BJ (cell line): ENCODE measurements at regions not wholly inside any gene's neighbourhood (a gene's known extent, or its start where the extent isn't known, plus 50 kb on each side); places are given as distances from the start of the nearest gene placed in this dataset.

Experiments used
- CTCF ChIA-PET: fragments of 350-600 bp; formaldehyde crosslinking; extraction: SDS; loops from one replicate; lab custom pipeline; 2021; ENCODE audit warnings: antibody characterized with exemption, inconsistent platforms; lab: Yijun Ruan, JAX
- POLR2A ChIA-PET: fragments of 300-600 bp; sonication (Branson Sonifier 250); formaldehyde crosslinking; extraction: SDS; loops from one replicate; lab custom pipeline; 2021; ENCODE audit warnings: antibody characterized with exemption; lab: Charles Lee
- DNase-seq: peaks from one replicate; pipeline ENCODE4 v3.0.0-alpha.2; 2011; ENCODE audit warnings: low read depth
- H3K27me3 ChIP-seq: 2 replicates; pipeline ENCODE4 v1.6.0; 2011; ENCODE audit warnings: low read length; ENCODE audit not compliant: control insufficient read depth, insufficient read depth
- H3K36me3 ChIP-seq: 2 replicates; pipeline ENCODE4 v1.5.1; 2011; ENCODE audit warnings: low read length; ENCODE audit not compliant: control insufficient read depth, insufficient read depth
- H3K4me3 ChIP-seq: 2 replicates; pipeline ENCODE4 v1.5.1; 2011; ENCODE audit warnings: low read depth, mild to moderate bottlenecking, control low read depth, low read length
- TF ChIP-seq, protein P1 (sequence below): IDR thresholded peaks from 2 replicates; pipeline ENCODE4 v1.5.1; 2011; ENCODE audit warnings: low read depth, mild to moderate bottlenecking, control low read depth, inconsistent platforms, low read length, moderate library complexity; ENCODE audit not compliant: insufficient read depth

GRCh38 chr4:116357758-116358157 lies 727.6 kb downstream of the TRAM1L1 start:
- DNase-seq: no peak
- Histone ChIP-seq H3K4me3 (no peak overlapping the region), H3K27me3 (no peaks in the 10 kb centered on the region), H3K36me3 (no peaks in the 10 kb centered on the region)
- ChIA-PET POLR2A (no interaction called here), CTCF (interaction anchor here (0.8 kb wide), 1 partner anchor 12 kb away, joined by 3 read pairs; no protein-coding TSS in a partner anchor)
- TF ChIP-seq, protein P1, sequence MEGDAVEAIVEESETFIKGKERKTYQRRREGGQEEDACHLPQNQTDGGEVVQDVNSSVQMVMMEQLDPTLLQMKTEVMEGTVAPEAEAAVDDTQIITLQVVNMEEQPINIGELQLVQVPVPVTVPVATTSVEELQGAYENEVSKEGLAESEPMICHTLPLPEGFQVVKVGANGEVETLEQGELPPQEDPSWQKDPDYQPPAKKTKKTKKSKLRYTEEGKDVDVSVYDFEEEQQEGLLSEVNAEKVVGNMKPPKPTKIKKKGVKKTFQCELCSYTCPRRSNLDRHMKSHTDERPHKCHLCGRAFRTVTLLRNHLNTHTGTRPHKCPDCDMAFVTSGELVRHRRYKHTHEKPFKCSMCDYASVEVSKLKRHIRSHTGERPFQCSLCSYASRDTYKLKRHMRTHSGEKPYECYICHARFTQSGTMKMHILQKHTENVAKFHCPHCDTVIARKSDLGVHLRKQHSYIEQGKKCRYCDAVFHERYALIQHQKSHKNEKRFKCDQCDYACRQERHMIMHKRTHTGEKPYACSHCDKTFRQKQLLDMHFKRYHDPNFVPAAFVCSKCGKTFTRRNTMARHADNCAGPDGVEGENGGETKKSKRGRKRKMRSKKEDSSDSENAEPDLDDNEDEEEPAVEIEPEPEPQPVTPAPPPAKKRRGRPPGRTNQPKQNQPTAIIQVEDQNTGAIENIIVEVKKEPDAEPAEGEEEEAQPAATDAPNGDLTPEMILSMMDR: no peak

- Histone ChIP-seq H3K36me3 (no peaks in the 10 kb centered on the region), H3K27me3 (no peaks in the 10 kb centered on the region), H3K4me3 (no peak overlapping the region)
- ChIA-PET CTCF (no interaction called here), POLR2A (no interaction called here)
- DNase-seq: no peak
- TF ChIP-seq, protein P1: no peak
Observed at GRCh38 chr4:116346750-116347149, 738.6 kb downstream of the TRAM1L1 start.

GRCh38 chr4:116343809-116344208 lies 741.6 kb downstream of the TRAM1L1 start:
- CTCF ChIA-PET: no interaction called here
- TF ChIP-seq, protein P1: no peak
- POLR2A ChIA-PET: no interaction called here
- H3K4me3 ChIP-seq: no peak overlapping the region
- H3K36me3 ChIP-seq: no peaks in the 10 kb centered on the region
- DNase-seq: no peak
- no peaks in the 10 kb centered on the region for H3K27me3 ChIP-seq

- CTCF ChIA-PET: no interaction called here
- Histone ChIP-seq H3K4me3 (no peak overlapping the region), H3K27me3 (no peaks in the 10 kb centered on the region)
Observed at GRCh38 chr4:116342143-116342542, 743.2 kb downstream of the TRAM1L1 start.

GRCh38 chr4:116332508-116332907 lies 752.9 kb downstream of the TRAM1L1 start:
- H3K4me3 ChIP-seq: no peak overlapping the region
- no peaks in the 10 kb centered on the region for H3K36me3 ChIP-seq
- ChIA-PET POLR2A (no interaction called here), CTCF (no interaction called here)
- H3K27me3 ChIP-seq: no peaks in the 10 kb centered on the region
- DNase-seq: no peak
- TF ChIP-seq, protein P1: no peak

More at GRCh38 chr4:116342143-116342542, 743.2 kb downstream of the TRAM1L1 start:
- TF ChIP-seq, protein P1: no peak
- DNase-seq: no peak
- POLR2A ChIA-PET: no interaction called here
- H3K36me3 ChIP-seq: no peaks in the 10 kb centered on the region
